CD4-positive, alpha-beta T cell treated with Interleukin-4 for 4 hours (primary cell): ENCODE measurements at regions not wholly inside any gene's neighbourhood (a gene's known extent, or its start where the extent isn't known, plus 50 kb on each side); places are given as distances from the start of the nearest gene placed in this dataset.
"Not testable (repeated sequence)": the region's sequence is repeated elsewhere in the genome, so short reads cannot be mapped to it uniquely, and the experiment has no call there.

Source experiments
- DNase-seq: peaks from one replicate; pipeline ENCODE4 v3.0.0-alpha.2; 2020

GRCh38 chr7:81029511-81029910, 110.7 kb upstream of the SEMA3C start:
- no peak for DNase-seq

GRCh38 chr7:81025360-81025759, 106.5 kb upstream of the SEMA3C start:
- DNase-seq: no peak

- DNase-seq: no peak
Measured at GRCh38 chr7:81014908-81015307, 96.1 kb upstream of the SEMA3C start.

GRCh38 chr7:81014266-81014665, 95.4 kb upstream of the SEMA3C start:
- DNase-seq: no peak

GRCh38 chr7:81013083-81013817, 94.4 kb upstream of the SEMA3C start:
- DNase-seq: no peak

- no peak for DNase-seq
Measured at GRCh38 chr7:81008901-81009300, 90.0 kb upstream of the SEMA3C start.

GRCh38 chr7:81007051-81007450, 88.2 kb upstream of the SEMA3C start:
- DNase-seq: no peak

- no peak for DNase-seq
Measured at GRCh38 chr7:81005254-81005653, 86.4 kb upstream of the SEMA3C start.

GRCh38 chr7:81004098-81004497, 85.2 kb upstream of the SEMA3C start:
- no peak for DNase-seq

GRCh38 chr7:81003326-81003725, 84.5 kb upstream of the SEMA3C start:
- DNase-seq: no peak

GRCh38 chr7:81002421-81002820, 83.6 kb upstream of the SEMA3C start:
- no peak for DNase-seq

- no peak for DNase-seq
Measured at GRCh38 chr7:80999771-81000170, 80.9 kb upstream of the SEMA3C start.

- DNase-seq: no peak
Measured at GRCh38 chr7:80999100-80999499, 80.2 kb upstream of the SEMA3C start.

GRCh38 chr7:80997841-80998240, 79.0 kb upstream of the SEMA3C start:
- DNase-seq: no peak

GRCh38 chr7:80996236-80996635, 77.4 kb upstream of the SEMA3C start:
- DNase-seq: not testable (repeated sequence)

GRCh38 chr7:80991654-80992053, 72.8 kb upstream of the SEMA3C start:
- DNase-seq: no peak

- DNase-seq: no peak
Measured at GRCh38 chr7:80984619-80985018, 65.8 kb upstream of the SEMA3C start.

GRCh38 chr7:80981405-80981804, 62.6 kb upstream of the SEMA3C start:
- no peak for DNase-seq

GRCh38 chr7:80977751-80978150, 58.9 kb upstream of the SEMA3C start:
- no peak for DNase-seq

- no peak for DNase-seq
Measured at GRCh38 chr7:80974396-80975358, 55.8 kb upstream of the SEMA3C start.

- DNase-seq: no peak
Measured at GRCh38 chr7:80971225-80971624, 52.4 kb upstream of the SEMA3C start.
